ENCODE measurements at regions not wholly inside any gene's neighbourhood (a gene's known extent, or its start where the extent isn't known, plus 50 kb on each side); places are given as distances from the start of the nearest gene placed in this dataset.

DNA sequence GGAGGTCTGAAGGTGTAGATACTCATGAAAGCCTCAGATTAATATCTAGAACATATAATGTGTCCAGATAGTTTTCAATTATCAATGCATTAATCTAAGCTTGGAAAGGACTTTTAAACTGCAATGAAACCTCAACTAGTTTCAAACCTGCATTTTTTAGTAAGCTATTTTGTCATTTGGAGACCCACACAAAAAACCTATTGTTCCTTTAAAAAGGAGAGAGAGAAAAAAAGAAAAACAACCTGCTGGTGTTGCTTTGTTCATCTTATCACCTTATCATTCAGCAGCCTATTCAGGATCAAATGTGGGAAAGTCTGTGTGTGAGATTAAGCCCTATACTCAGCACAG lies 215.7 kb upstream of the PLEKHG7 start:
- H3K79me2 ChIP-seq (ENCODE audit: low read depth): no peaks in the 10 kb centered on the region
- TF ChIP-seq EZH2 (IDR thresholded peaks at IDR 0.05; ENCODE audit: low read depth) (no peak), CTCF (conservative IDR thresholded peaks at IDR 0.05) (no peak)
- no TSS peak for BruUV-seq (replicated peaks)
- H3K4me3 ChIP-seq: no peak overlapping the region
- H3K9me2 ChIP-seq (ENCODE audit: insufficient read depth): no peaks in the 10 kb centered on the region
- no peak for DNase-seq
- POLR2A ChIA-PET (ENCODE audit: unreplicated experiment): no interaction called here
- H3K4me2 ChIP-seq: no peak overlapping the region
- no peaks in the 10 kb centered on the region for H3F3A ChIP-seq (ENCODE audit: insufficient read depth, low read depth)
- H3K36me3 ChIP-seq (ENCODE audit: low read depth): no peaks in the 10 kb centered on the region
- H2AFZ ChIP-seq: no peak overlapping the region
- H3K27ac ChIP-seq: no peak overlapping the region
- intact Hi-C loops (cut with micrococcal nuclease; ENCODE audit: unreplicated experiment): no loop called here
- no peaks in the 10 kb centered on the region for H3K9me3 ChIP-seq (ENCODE audit: insufficient read depth, low read depth)
- CTCF ChIA-PET: no interaction called here
- no peaks in the 10 kb centered on the region for H3K27me3 ChIP-seq (ENCODE audit: insufficient read depth, low read depth)
- no peaks in the 10 kb centered on the region for H4K20me1 ChIP-seq (ENCODE audit: insufficient read depth)
- H3K4me1 ChIP-seq (replicated peaks; ENCODE audit: insufficient read depth): no peaks in the 10 kb centered on the region

DNA sequence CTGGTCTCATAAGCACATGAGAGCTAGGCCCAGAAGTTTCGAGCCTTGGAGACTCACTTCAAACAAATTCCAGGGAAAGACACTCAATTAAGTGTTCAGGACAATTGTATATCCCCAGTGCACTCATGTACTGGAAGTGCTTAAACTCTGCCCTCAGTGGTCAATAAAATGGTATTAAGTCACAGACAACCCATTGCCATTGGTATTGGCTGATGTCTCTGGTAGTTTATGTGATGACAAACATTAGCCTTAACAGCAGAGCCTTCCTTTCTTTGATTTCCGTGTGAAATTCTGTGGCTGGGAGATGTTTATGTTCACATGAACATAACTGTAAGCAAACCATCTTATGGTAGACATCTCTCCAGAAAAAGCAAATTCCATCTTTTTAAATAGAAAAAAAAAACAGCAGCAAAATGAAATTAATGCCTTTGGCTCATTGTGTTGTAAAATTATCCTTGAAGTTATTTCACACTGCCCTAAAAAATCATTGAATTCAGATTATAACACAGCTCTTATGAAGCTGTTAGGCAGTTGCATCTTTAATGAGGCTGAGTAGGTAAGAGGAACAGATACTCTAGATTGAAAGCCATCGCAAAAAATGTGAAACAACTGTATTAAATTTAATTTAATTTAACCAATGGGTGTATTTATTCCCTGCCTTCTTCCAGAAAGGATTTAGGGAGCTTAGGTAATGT lies 216.2 kb upstream of the PLEKHG7 start:
- no peak overlapping the region for H3K4me2 ChIP-seq
- intact Hi-C loops (cut with micrococcal nuclease; ENCODE audit: unreplicated experiment): no loop called here
- no TSS peak for BruUV-seq (replicated peaks)
- no peaks in the 10 kb centered on the region for H4K20me1 ChIP-seq (ENCODE audit: insufficient read depth)
- no peak overlapping the region for H2AFZ ChIP-seq
- H3F3A ChIP-seq (ENCODE audit: insufficient read depth, low read depth): no peaks in the 10 kb centered on the region
- TF ChIP-seq CTCF (conservative IDR thresholded peaks at IDR 0.05) (no peak), EZH2 (IDR thresholded peaks at IDR 0.05; ENCODE audit: low read depth) (no peak)
- H3K79me2 ChIP-seq (ENCODE audit: low read depth): no peaks in the 10 kb centered on the region
- H3K27ac ChIP-seq: no peak overlapping the region
- no peaks in the 10 kb centered on the region for H3K9me2 ChIP-seq (ENCODE audit: insufficient read depth)
- H3K9me3 ChIP-seq (ENCODE audit: insufficient read depth, low read depth): no peaks in the 10 kb centered on the region
- no peaks in the 10 kb centered on the region for H3K27me3 ChIP-seq (ENCODE audit: insufficient read depth, low read depth)
- no peaks in the 10 kb centered on the region for H3K4me1 ChIP-seq (replicated peaks; ENCODE audit: insufficient read depth)
- DNase-seq: no peak
- no peak overlapping the region for H3K4me3 ChIP-seq
- no peaks in the 10 kb centered on the region for H3K36me3 ChIP-seq (ENCODE audit: low read depth)
- ChIA-PET POLR2A (ENCODE audit: unreplicated experiment) (no interaction called here), CTCF (no interaction called here)

- CTCF ChIA-PET: no interaction called here
- TF ChIP-seq CTCF (conservative IDR thresholded peaks at IDR 0.05) (no peak), EZH2 (IDR thresholded peaks at IDR 0.05; ENCODE audit: low read depth) (no peak)
These were observed 217.1 kb upstream of the PLEKHG7 start for GRCh38 chr12:92485351-92486348.

More at GRCh38 chr12:92485351-92486348, 217.1 kb upstream of the PLEKHG7 start:
- Histone ChIP-seq H3K79me2 (ENCODE audit: low read depth) (no peaks in the 10 kb centered on the region), H3K4me1 (replicated peaks; ENCODE audit: insufficient read depth) (no peaks in the 10 kb centered on the region), H3F3A (ENCODE audit: insufficient read depth, low read depth) (no peaks in the 10 kb centered on the region), H4K20me1 (ENCODE audit: insufficient read depth) (no peaks in the 10 kb centered on the region), H3K27ac (no peak overlapping the region), H3K9me2 (ENCODE audit: insufficient read depth) (no peaks in the 10 kb centered on the region), H2AFZ (no peak overlapping the region), H3K9me3 (ENCODE audit: insufficient read depth, low read depth) (no peaks in the 10 kb centered on the region), H3K4me2 (no peak overlapping the region), H3K4me3 (no peak overlapping the region), H3K36me3 (ENCODE audit: low read depth) (no peaks in the 10 kb centered on the region), H3K27me3 (ENCODE audit: insufficient read depth, low read depth) (no peaks in the 10 kb centered on the region)
- POLR2A ChIA-PET (ENCODE audit: unreplicated experiment): no interaction called here
- no TSS peak for BruUV-seq (replicated peaks)
- intact Hi-C loops (cut with micrococcal nuclease; ENCODE audit: unreplicated experiment): no loop called here
- no peak for DNase-seq
